NCI-H2107 treated with DMSO at 0.1 percent for 48 hours (cell line): ENCODE measurements at regions not wholly inside any gene's neighbourhood (a gene's known extent, or its start where the extent isn't known, plus 50 kb on each side); places are given as distances from the start of the nearest gene placed in this dataset.

Experiments
- DNase-seq: peaks from one replicate; lab custom pipeline; 2025; ENCODE audit not compliant: unreplicated experiment; lab: John Stamatoyannopoulos, UW

GRCh38 chr13:37412241-37412921, 186.2 kb downstream of the POSTN start:
- no peak for DNase-seq

GRCh38 chr13:37410316-37410715, 188.3 kb downstream of the POSTN start:
- no peak for DNase-seq

- DNase-seq, result no peak
Observed at GRCh38 chr13:37409756-37410155, 188.8 kb downstream of the POSTN start.

- no peak for DNase-seq
Observed at GRCh38 chr13:37407156-37407555, 191.4 kb downstream of the POSTN start.

GRCh38 chr13:37406031-37406430, 192.5 kb downstream of the POSTN start:
- no peak for DNase-seq

- no peak for DNase-seq
Observed at GRCh38 chr13:37403776-37404527, 194.6 kb downstream of the POSTN start.

- DNase-seq, result no peak
Observed at GRCh38 chr13:37401721-37402120, 196.8 kb downstream of the POSTN start.

GRCh38 chr13:37397535-37397934, 201.0 kb downstream of the POSTN start:
- DNase-seq, result no peak

- no peak for DNase-seq
Observed at GRCh38 chr13:37395544-37395943, 203.0 kb downstream of the POSTN start.

GRCh38 chr13:37392389-37392788, 206.2 kb downstream of the POSTN start:
- no peak for DNase-seq

- no peak for DNase-seq
Observed at GRCh38 chr13:37390735-37391134, 207.8 kb downstream of the POSTN start.

- no peak for DNase-seq
Observed at GRCh38 chr13:37385956-37386670, 212.5 kb downstream of the POSTN start.

- DNase-seq, result no peak
Observed at GRCh38 chr13:37385248-37385647, 213.3 kb downstream of the POSTN start.

GRCh38 chr13:37383856-37384370, 214.7 kb downstream of the POSTN start:
- DNase-seq, result no peak

GRCh38 chr13:37383046-37383445, 215.5 kb downstream of the POSTN start:
- DNase-seq, result no peak

GRCh38 chr13:37382146-37382545, 216.4 kb downstream of the POSTN start:
- no peak for DNase-seq

GRCh38 chr13:37381502-37381901, 217.1 kb downstream of the POSTN start:
- DNase-seq, result no peak

GRCh38 chr13:37379841-37380240, 218.7 kb downstream of the POSTN start:
- DNase-seq, result no peak

GRCh38 chr13:37375724-37376123, 222.8 kb downstream of the POSTN start:
- no peak for DNase-seq

GRCh38 chr13:37375071-37375470, 223.5 kb downstream of the POSTN start:
- no peak for DNase-seq

- no peak for DNase-seq
Observed at GRCh38 chr13:37369616-37370015, 229.0 kb downstream of the POSTN start.

- DNase-seq, result no peak
Observed at GRCh38 chr13:37368501-37368900, 230.1 kb downstream of the POSTN start.
